Liver (tissue), 8 donors: ENCODE measurements at regions not wholly inside any gene's neighbourhood (a gene's known extent, or its start where the extent isn't known, plus 50 kb on each side); places are given as distances from the start of the nearest gene placed in this dataset.

Experiments used
- DNase-seq: peaks from one replicate; pipeline ENCODE4 v3.0.0-alpha.2; 2017; ENCODE audit warnings: low spot score
- H3K27ac ChIP-seq, 2 donors: one replicate each; pipeline ENCODE4 v1.7.0; 2013; ENCODE audit warnings: inconsistent platforms in 2 of 2, low read length in 2 of 2, control low read depth in 1 of 2, low read depth in 1 of 2, mild to moderate bottlenecking in 1 of 2
- H3K27me3 ChIP-seq, 4 donors: one replicate each; pipeline versions ENCODE4 v1.6.1 to v1.7.0; 2013; ENCODE audit warnings: low read length in 3 of 4, inconsistent platforms in 1 of 4, mild to moderate bottlenecking in 1 of 4, moderate library complexity in 1 of 4; ENCODE audit not compliant: control insufficient read depth in 4 of 4, insufficient read depth in 4 of 4
- H3K36me3 ChIP-seq, 4 donors: one replicate each; pipeline versions ENCODE4 v1.6.1 to v1.7.0; 2013; ENCODE audit warnings: low read length in 3 of 4, mild to moderate bottlenecking in 3 of 4, low read depth in 1 of 4, moderate library complexity in 1 of 4; ENCODE audit not compliant: control insufficient read depth in 4 of 4, insufficient read depth in 3 of 4
- H3K4me1 ChIP-seq, 4 donors: one replicate each; pipeline versions ENCODE4 v1.6.1 to v1.7.0; 2013; ENCODE audit warnings: low read length in 3 of 4, mild to moderate bottlenecking in 3 of 4, moderate library complexity in 1 of 4; ENCODE audit not compliant: control insufficient read depth in 4 of 4, insufficient read depth in 4 of 4
- H3K4me3 ChIP-seq, 3 donors: one replicate each; pipeline versions ENCODE4 v1.6.1 to v1.7.0; 2013; ENCODE audit warnings: low read length in 3 of 3, control low read depth in 1 of 3, low read depth in 1 of 3, mild to moderate bottlenecking in 1 of 3
- H3K9ac ChIP-seq, 2 donors: one replicate each; pipeline ENCODE4 v1.7.0; 2013; ENCODE audit warnings: low read length in 2 of 2, mild to moderate bottlenecking in 2 of 2, moderate library complexity in 2 of 2, control low read depth in 1 of 2, low read depth in 1 of 2
- H3K9me3 ChIP-seq, 4 donors: one replicate each; pipeline versions ENCODE4 v1.6.1 to v1.7.0; 2013; ENCODE audit warnings: low read length in 3 of 4; ENCODE audit not compliant: control insufficient read depth in 4 of 4
- ATF3 ChIP-seq: IDR thresholded peaks from 2 replicates; pipeline ENCODE4 v1.6.1; 2016; ENCODE audit warnings: antibody characterized with exemption
- CTCF ChIP-seq: fragments of 150-350 bp; IDR thresholded peaks from 2 replicates; pipeline ENCODE4 v1.5.1; 2017; ENCODE audit warnings: improper control_type of control experiment, low read depth, low read length; ENCODE audit not compliant: missing input control
- EGR1 ChIP-seq, 2 donors: IDR thresholded peaks; 2 replicates each; pipeline ENCODE4 v1.6.1; 2016 to 2018; ENCODE audit warnings: antibody characterized with exemption in 2 of 2, low read depth in 2 of 2
- FOXA1 ChIP-seq: IDR thresholded peaks from 2 replicates; pipeline ENCODE4 v1.6.1; 2016; ENCODE audit warnings: antibody characterized with exemption
- FOXA2 ChIP-seq: IDR thresholded peaks from 2 replicates; pipeline ENCODE4 v1.6.1; 2016; ENCODE audit warnings: antibody characterized with exemption
- GABPA ChIP-seq, 2 donors: IDR thresholded peaks in 1 of 2; conservative IDR thresholded peaks in 1 of 2; 2 replicates each; pipeline ENCODE4 v1.6.1; 2016; ENCODE audit warnings: antibody characterized with exemption in 2 of 2, mild to moderate bottlenecking in 1 of 2, moderate library complexity in 1 of 2
- HNF4A ChIP-seq, 2 donors: conservative IDR thresholded peaks; 2 replicates each; pipeline ENCODE4 v1.6.1; 2016; ENCODE audit warnings: antibody characterized with exemption in 2 of 2, mild to moderate bottlenecking in 2 of 2
- HNF4G ChIP-seq: IDR thresholded peaks from 2 replicates; pipeline ENCODE4 v1.6.1; 2016; ENCODE audit warnings: antibody characterized with exemption
- JUND ChIP-seq, 2 donors: IDR thresholded peaks; 2 replicates each; pipeline ENCODE4 v1.6.1; 2016; ENCODE audit warnings: antibody characterized with exemption in 2 of 2
- MAX ChIP-seq: IDR thresholded peaks from 2 replicates; pipeline ENCODE4 v1.6.1; 2016; ENCODE audit warnings: antibody characterized with exemption
- NR2F2 ChIP-seq: IDR thresholded peaks from 2 replicates; pipeline ENCODE4 v1.6.1; 2016; ENCODE audit warnings: antibody characterized with exemption
- RAD21 ChIP-seq, 2 donors: IDR thresholded peaks; 2 replicates each; pipeline ENCODE4 v1.6.1; 2016; ENCODE audit warnings: antibody characterized with exemption in 2 of 2, mild to moderate bottlenecking in 2 of 2
- REST ChIP-seq: IDR thresholded peaks from 2 replicates; pipeline ENCODE4 v1.6.1; 2016; ENCODE audit warnings: antibody characterized with exemption, mild to moderate bottlenecking
- RXRA ChIP-seq, 2 donors: IDR thresholded peaks; 2 replicates each; pipeline ENCODE4 v1.6.1; 2017 to 2018; ENCODE audit warnings: antibody characterized with exemption in 2 of 2, mild to moderate bottlenecking in 1 of 2
- SP1 ChIP-seq: IDR thresholded peaks from 2 replicates; pipeline ENCODE4 v1.6.1; 2018; ENCODE audit warnings: antibody characterized with exemption, mild to moderate bottlenecking
- TAF1 ChIP-seq: conservative IDR thresholded peaks from 2 replicates; pipeline ENCODE4 v1.6.1; 2016; ENCODE audit warnings: antibody characterized with exemption, mild to moderate bottlenecking
- YY1 ChIP-seq: IDR thresholded peaks from 2 replicates; pipeline ENCODE4 v1.6.1; 2016; ENCODE audit warnings: antibody characterized with exemption, mild to moderate bottlenecking
- ZBTB33 ChIP-seq: IDR thresholded peaks from 2 replicates; pipeline ENCODE4 v1.6.1; 2016; ENCODE audit warnings: antibody characterized with exemption
- WGBS: extraction: QIAGEN DNeasy Blood & Tissue Kit; methylation state at CpG from one replicate; pipeline ENCODE4 v1.1.7; 2013; 5-methylcytosine and 5-hydroxymethylcytosine counted together
- donor health status: healthy.
- donor health status: healthy.
- donor health status: healthy.
- donor health status: healthy.
- donor health status: healthy.

- H3K4me1 ChIP-seq = no peaks in the 10 kb centered on the region
- no peaks in the 10 kb centered on the region for H3K36me3 ChIP-seq
- H3K27me3 ChIP-seq = no peaks in the 10 kb centered on the region
- H3K9ac ChIP-seq = no peak overlapping the region
- no peak overlapping the region for H3K4me3 ChIP-seq
- no peak for DNase-seq
- WGBS = 85% methylated on average over 5 of the region's 5 CpGs
- H3K27ac ChIP-seq = no peak overlapping the region
- TF ChIP-seq FOXA1 (no peak), SP1 (no peak), NR2F2 (no peak), CTCF (no peak), GABPA (IDR thresholded peaks at IDR 0.05 in 1 of 2, conservative IDR thresholded peaks at IDR 0.05 in 1 of 2) (no peak), HNF4A (conservative IDR thresholded peaks at IDR 0.05) (no peak), MAX (no peak), RXRA (IDR thresholded peaks at IDR 0.05) (no peak), ZBTB33 (no peak), FOXA2 (no peak), RAD21 (IDR thresholded peaks at IDR 0.05) (no peak), JUND (IDR thresholded peaks at IDR 0.05) (no peak), YY1 (no peak), TAF1 (no peak), HNF4G (no peak), ATF3 (no peak), EGR1 (IDR thresholded peaks at IDR 0.05; ENCODE audit: low read depth in 2 of 2) (no peak)
- no peaks in the 10 kb centered on the region for H3K9me3 ChIP-seq
Measured at GRCh38 chr2:21668078-21668710, 544.4 kb downstream of the TDRD15 start.

GRCh38 chr2:21676041-21676440 lies 552.3 kb downstream of the TDRD15 start:
- H3K9ac ChIP-seq = no peak overlapping the region
- H3K36me3 ChIP-seq = no peaks in the 10 kb centered on the region
- H3K27ac ChIP-seq = no peak overlapping the region
- WGBS = 79% methylated on average over 1 of the region's 1 CpG
- no peak overlapping the region for H3K4me3 ChIP-seq
- H3K27me3 ChIP-seq = no peaks in the 10 kb centered on the region
- no peaks in the 10 kb centered on the region for H3K9me3 ChIP-seq
- no peaks in the 10 kb centered on the region for H3K4me1 ChIP-seq
- no peak for DNase-seq
- TF ChIP-seq EGR1 (IDR thresholded peaks at IDR 0.05; ENCODE audit: low read depth in 2 of 2) = no peak
- TF ChIP-seq CTCF = no peak
- TF ChIP-seq NR2F2 = no peak
- TF ChIP-seq ZBTB33 = no peak
- no peak for TF ChIP-seq YY1
- no peak for TF ChIP-seq GABPA (IDR thresholded peaks at IDR 0.05 in 1 of 2, conservative IDR thresholded peaks at IDR 0.05 in 1 of 2)
- no peak for TF ChIP-seq FOXA1
- no peak for TF ChIP-seq ATF3
- no peak for TF ChIP-seq SP1
- TF ChIP-seq HNF4G = no peak
- no peak for TF ChIP-seq REST
- no peak for TF ChIP-seq HNF4A (conservative IDR thresholded peaks at IDR 0.05)
- no peak for TF ChIP-seq JUND (IDR thresholded peaks at IDR 0.05)
- TF ChIP-seq FOXA2 = no peak
- no peak for TF ChIP-seq RAD21 (IDR thresholded peaks at IDR 0.05)
- no peak for TF ChIP-seq TAF1
- TF ChIP-seq RXRA (IDR thresholded peaks at IDR 0.05) = no peak
